ENCODE measurements at regions not wholly inside any gene's neighbourhood (a gene's known extent, or its start where the extent isn't known, plus 50 kb on each side); places are given as distances from the start of the nearest gene placed in this dataset.

DNA sequence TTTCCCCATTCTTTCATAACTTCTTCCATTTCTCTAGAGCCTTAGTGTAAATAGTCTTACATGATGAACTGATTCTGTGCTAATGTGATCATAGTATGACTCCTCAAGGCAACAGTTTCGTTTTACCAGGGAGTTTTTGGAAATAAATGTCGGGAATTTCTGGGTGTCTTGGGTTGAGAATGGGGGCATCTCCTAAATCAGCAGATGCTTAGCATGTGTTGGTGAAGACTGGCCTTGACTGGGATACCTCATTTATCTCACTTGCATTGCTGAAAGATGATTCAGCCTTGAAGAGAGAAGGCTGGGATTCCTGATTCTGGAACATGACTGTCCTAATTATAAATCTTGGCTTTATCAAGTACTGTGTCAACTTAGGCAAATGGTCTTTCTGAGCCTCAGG is 115.7 kb upstream of the C11orf87 start:
- H3K4me1 ChIP-seq (ENCODE audit: insufficient read depth, poor library complexity, severe bottlenecking) = no peaks in the 10 kb centered on the region
- TF ChIP-seq, protein P1, sequence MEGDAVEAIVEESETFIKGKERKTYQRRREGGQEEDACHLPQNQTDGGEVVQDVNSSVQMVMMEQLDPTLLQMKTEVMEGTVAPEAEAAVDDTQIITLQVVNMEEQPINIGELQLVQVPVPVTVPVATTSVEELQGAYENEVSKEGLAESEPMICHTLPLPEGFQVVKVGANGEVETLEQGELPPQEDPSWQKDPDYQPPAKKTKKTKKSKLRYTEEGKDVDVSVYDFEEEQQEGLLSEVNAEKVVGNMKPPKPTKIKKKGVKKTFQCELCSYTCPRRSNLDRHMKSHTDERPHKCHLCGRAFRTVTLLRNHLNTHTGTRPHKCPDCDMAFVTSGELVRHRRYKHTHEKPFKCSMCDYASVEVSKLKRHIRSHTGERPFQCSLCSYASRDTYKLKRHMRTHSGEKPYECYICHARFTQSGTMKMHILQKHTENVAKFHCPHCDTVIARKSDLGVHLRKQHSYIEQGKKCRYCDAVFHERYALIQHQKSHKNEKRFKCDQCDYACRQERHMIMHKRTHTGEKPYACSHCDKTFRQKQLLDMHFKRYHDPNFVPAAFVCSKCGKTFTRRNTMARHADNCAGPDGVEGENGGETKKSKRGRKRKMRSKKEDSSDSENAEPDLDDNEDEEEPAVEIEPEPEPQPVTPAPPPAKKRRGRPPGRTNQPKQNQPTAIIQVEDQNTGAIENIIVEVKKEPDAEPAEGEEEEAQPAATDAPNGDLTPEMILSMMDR (IDR thresholded peaks at IDR 0.05; ENCODE audit: poor library complexity, severe bottlenecking) = no peak
- no peaks in the 10 kb centered on the region for H3K27me3 ChIP-seq (ENCODE audit: insufficient read depth, poor library complexity, severe bottlenecking)
- H3K36me3 ChIP-seq (ENCODE audit: low read depth) = no peaks in the 10 kb centered on the region
- DNase-seq (ENCODE audit: low spot score) (no peak), ATAC-seq (ENCODE audit: low read depth) (no peak)
- H3K4me3 ChIP-seq (ENCODE audit: severe bottlenecking) = no peak overlapping the region
- H3K9me3 ChIP-seq (ENCODE audit: severe bottlenecking) = no peaks in the 10 kb centered on the region
- no peak overlapping the region for H3K27ac ChIP-seq (ENCODE audit: poor library complexity, severe bottlenecking)

DNA sequence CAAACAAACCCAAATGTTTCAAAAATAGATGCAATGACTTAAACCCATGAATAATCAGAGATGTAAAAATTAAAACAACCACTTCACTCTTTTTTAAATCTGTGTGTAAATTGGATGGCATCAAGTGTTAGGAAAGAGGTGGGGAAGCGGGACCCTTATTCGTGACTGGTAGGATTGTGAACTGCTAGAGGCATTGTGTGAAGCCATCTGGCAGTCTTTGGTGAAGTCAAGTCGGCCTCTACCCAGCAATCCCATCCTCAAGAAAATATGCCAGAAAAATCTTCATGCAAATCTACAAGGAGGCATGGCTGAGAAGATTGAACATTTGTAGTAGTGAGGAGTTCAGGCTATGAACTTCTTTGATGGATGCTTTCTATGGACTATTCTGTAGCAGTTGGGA is 114.6 kb upstream of the C11orf87 start:
- Histone ChIP-seq H3K4me1 (ENCODE audit: insufficient read depth, poor library complexity, severe bottlenecking) (no peaks in the 10 kb centered on the region), H3K4me3 (ENCODE audit: severe bottlenecking) (no peak overlapping the region), H3K27me3 (ENCODE audit: insufficient read depth, poor library complexity, severe bottlenecking) (no peaks in the 10 kb centered on the region), H3K9me3 (ENCODE audit: severe bottlenecking) (no peaks in the 10 kb centered on the region), H3K27ac (ENCODE audit: poor library complexity, severe bottlenecking) (no peak overlapping the region), H3K36me3 (ENCODE audit: low read depth) (no peaks in the 10 kb centered on the region)
- TF ChIP-seq, protein P1 (IDR thresholded peaks at IDR 0.05; ENCODE audit: poor library complexity, severe bottlenecking) = no peak
- DNase-seq (ENCODE audit: low spot score) (no peak), ATAC-seq (ENCODE audit: low read depth) (no peak)

DNA sequence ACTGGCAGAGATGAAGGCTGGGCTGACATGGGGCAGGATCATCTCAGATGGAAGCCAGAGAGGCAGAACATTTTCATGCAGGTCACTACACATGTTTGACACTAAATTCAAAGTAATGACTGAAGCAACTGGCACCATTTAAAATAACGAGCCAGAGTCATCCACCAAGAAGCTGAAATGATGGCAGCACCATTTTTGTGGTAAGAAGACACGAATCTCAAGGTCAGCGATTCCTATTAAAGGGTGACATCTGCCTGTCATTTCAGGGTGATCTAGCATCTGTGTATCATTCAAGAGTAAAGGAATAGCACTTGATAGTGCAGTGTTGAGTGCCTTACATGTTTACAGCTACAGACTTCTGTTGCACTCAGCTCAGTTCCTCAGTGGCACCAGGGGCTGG is 113.4 kb upstream of the C11orf87 start:
- no peak for ATAC-seq (ENCODE audit: low read depth)
- no peak for DNase-seq (ENCODE audit: low spot score)
- Histone ChIP-seq H3K9me3 (ENCODE audit: severe bottlenecking) (no peaks in the 10 kb centered on the region), H3K27ac (ENCODE audit: poor library complexity, severe bottlenecking) (no peak overlapping the region), H3K4me1 (ENCODE audit: insufficient read depth, poor library complexity, severe bottlenecking) (no peaks in the 10 kb centered on the region), H3K4me3 (ENCODE audit: severe bottlenecking) (no peak overlapping the region), H3K36me3 (ENCODE audit: low read depth) (no peaks in the 10 kb centered on the region), H3K27me3 (ENCODE audit: insufficient read depth, poor library complexity, severe bottlenecking) (no peaks in the 10 kb centered on the region)
- TF ChIP-seq, protein P1 (IDR thresholded peaks at IDR 0.05; ENCODE audit: poor library complexity, severe bottlenecking) = no peak

DNA sequence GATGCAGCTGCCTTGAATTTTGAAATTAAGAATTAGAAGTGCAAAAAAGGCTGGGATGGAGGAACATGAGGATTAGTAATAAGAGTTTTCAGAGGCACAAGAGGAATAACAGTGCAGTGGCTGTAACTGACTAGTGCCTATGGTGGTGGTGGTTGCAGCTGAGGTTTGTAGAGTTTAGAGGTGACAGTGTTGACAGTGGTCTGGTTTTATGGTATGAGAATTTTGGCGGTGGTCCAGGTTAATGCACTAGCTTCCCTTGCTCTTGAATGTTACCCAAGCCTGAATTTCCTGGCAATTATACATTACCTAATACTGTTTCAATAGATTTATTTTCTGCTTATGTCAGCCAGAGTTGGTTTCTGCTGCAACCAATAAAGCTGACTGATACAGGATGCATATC is 112.8 kb upstream of the C11orf87 start:
- no peaks in the 10 kb centered on the region for H3K4me1 ChIP-seq (ENCODE audit: insufficient read depth, poor library complexity, severe bottlenecking)
- H3K9me3 ChIP-seq (ENCODE audit: severe bottlenecking) = no peaks in the 10 kb centered on the region
- no peak overlapping the region for H3K4me3 ChIP-seq (ENCODE audit: severe bottlenecking)
- TF ChIP-seq, protein P1 (IDR thresholded peaks at IDR 0.05; ENCODE audit: poor library complexity, severe bottlenecking) = no peak
- H3K36me3 ChIP-seq (ENCODE audit: low read depth) = no peaks in the 10 kb centered on the region
- ATAC-seq (ENCODE audit: low read depth) (no peak), DNase-seq (ENCODE audit: low spot score) (no peak)
- no peaks in the 10 kb centered on the region for H3K27me3 ChIP-seq (ENCODE audit: insufficient read depth, poor library complexity, severe bottlenecking)
- no peak overlapping the region for H3K27ac ChIP-seq (ENCODE audit: poor library complexity, severe bottlenecking)

DNA sequence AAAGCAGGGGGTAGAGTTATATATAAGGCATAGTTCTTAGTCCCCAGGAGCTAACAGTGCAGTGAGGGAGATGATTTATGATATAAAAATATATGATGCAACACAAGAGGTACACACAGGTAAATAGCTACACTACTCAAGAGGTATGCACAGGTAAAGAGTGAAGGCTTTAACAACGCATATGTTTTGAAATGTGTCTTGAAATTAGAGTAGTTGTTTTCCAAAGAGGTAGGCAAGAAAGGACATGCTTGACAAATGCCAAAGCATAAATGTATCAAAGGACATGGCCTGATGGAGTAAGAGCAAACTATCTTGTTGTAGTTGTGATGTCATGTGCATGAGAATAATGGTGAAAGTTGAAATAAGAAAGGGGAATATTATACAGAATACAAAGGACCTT is 104.3 kb upstream of the C11orf87 start:
- Histone ChIP-seq H3K36me3 (ENCODE audit: low read depth) (no peaks in the 10 kb centered on the region), H3K4me1 (ENCODE audit: insufficient read depth, poor library complexity, severe bottlenecking) (no peaks in the 10 kb centered on the region), H3K27ac (ENCODE audit: poor library complexity, severe bottlenecking) (no peak overlapping the region), H3K9me3 (ENCODE audit: severe bottlenecking) (no peaks in the 10 kb centered on the region), H3K27me3 (ENCODE audit: insufficient read depth, poor library complexity, severe bottlenecking) (no peaks in the 10 kb centered on the region), H3K4me3 (ENCODE audit: severe bottlenecking) (no peak overlapping the region)
- ATAC-seq (ENCODE audit: low read depth) (no peak), DNase-seq (ENCODE audit: low spot score) (no peak)
- TF ChIP-seq, protein P1 (IDR thresholded peaks at IDR 0.05; ENCODE audit: poor library complexity, severe bottlenecking) = no peak
